Gastroesophageal sphincter (tissue), 3 donors: ENCODE measurements at regions not wholly inside any gene's neighbourhood (a gene's known extent, or its start where the extent isn't known, plus 50 kb on each side); places are given as distances from the start of the nearest gene placed in this dataset.

Experiments
- CTCF ChIP-seq, 4 experiments: fragments of 200-600 bp in 2 of 4; fragments of 450-650 bp in 2 of 4; sonication (generic) in 1 of 4; IDR thresholded peaks; one replicate each; pipeline ENCODE4 v1.5.1; 2017 to 2019; ENCODE audit warnings: antibody characterized with exemption in 4 of 4, mild to moderate bottlenecking in 2 of 4, moderate library complexity in 2 of 4
- EP300 ChIP-seq: sonication (generic); formaldehyde crosslinking; IDR thresholded peaks from one replicate; pipeline ENCODE4 v1.6.1; 2017; ENCODE audit warnings: antibody characterized with exemption, mild to moderate bottlenecking
- POLR2A ChIP-seq, 2 donors: fragments of 450-650 bp; IDR thresholded peaks; one replicate each; pipeline ENCODE4 v1.6.1; 2017; ENCODE audit warnings: antibody characterized with exemption in 2 of 2, mild to moderate bottlenecking in 2 of 2, moderate library complexity in 1 of 2
- POLR2AphosphoS5 ChIP-seq: sonication (generic); formaldehyde crosslinking; IDR thresholded peaks from one replicate; pipeline ENCODE4 v1.6.1; 2017; ENCODE audit warnings: antibody characterized with exemption

GRCh38 chr4:12120968-12121367 lies 692.3 kb upstream of the HS3ST1 start:
- TF ChIP-seq CTCF (IDR thresholded peaks at IDR 0.05), result no peak
- no peak for TF ChIP-seq POLR2AphosphoS5
- no peak for TF ChIP-seq POLR2A (IDR thresholded peaks at IDR 0.05)
- no peak for TF ChIP-seq EP300
